KG1 (cell line): ENCODE measurements at regions not wholly inside any gene's neighbourhood (a gene's known extent, or its start where the extent isn't known, plus 50 kb on each side); places are given as distances from the start of the nearest gene placed in this dataset.
"Not testable (repeated sequence)": the region's sequence is repeated elsewhere in the genome, so short reads cannot be mapped to it uniquely, and the experiment has no call there.

Source experiments
- DNase-seq: peaks from one replicate; lab custom pipeline; 2025; lab: John Stamatoyannopoulos, UW

DNA sequence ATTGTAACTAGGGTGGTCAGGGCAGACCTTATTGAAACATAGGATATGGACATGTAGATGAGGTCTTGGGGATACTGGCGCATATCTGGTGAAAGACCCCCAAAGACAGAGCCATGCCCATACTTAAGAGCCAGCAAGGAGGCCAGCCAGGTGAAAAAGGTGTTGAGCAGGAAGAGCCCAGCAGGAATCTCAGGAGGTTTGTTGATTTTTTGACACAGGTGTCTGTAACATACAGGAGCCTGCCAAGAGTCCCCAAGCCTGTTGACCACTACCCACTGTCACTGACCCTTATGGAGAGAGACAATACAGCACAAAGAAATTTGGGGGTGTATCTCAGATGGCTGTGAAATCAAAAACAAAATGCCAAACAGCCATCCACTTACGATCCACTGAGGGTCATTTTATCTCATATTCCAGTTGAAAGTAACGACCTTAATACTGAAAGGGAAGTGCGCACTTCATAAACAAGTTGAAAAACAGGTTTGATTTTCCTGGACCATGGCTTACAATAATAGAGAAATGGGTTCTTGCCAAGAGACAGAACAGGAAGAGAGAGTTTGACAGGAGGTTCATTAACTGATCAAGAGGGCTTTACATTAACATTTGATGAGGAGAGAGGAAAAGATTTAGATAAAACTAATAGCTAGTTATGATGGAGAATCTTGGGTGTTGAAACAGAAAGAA is 163.6 kb downstream of the GLUL start:
- no peak for DNase-seq

DNA sequence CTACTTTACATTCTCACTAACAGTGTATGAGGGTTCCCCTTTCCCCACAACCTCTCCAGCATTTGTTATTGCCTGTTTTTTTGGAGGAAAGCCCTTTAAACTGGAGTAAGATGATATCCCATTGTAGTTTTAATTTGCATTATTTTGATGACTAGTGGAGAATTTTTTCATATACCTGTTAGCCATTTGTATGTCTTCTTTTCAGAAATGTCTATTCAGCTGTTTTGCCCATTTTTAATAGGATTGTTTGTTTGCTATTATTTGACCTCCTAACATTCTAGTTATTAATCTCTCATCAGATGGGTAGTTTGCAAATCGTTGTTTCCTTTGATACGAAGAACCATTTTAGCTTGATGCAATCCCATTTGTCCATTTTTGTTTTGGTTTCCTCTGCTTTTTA is 165.0 kb downstream of the GLUL start:
- DNase-seq: no peak

DNA sequence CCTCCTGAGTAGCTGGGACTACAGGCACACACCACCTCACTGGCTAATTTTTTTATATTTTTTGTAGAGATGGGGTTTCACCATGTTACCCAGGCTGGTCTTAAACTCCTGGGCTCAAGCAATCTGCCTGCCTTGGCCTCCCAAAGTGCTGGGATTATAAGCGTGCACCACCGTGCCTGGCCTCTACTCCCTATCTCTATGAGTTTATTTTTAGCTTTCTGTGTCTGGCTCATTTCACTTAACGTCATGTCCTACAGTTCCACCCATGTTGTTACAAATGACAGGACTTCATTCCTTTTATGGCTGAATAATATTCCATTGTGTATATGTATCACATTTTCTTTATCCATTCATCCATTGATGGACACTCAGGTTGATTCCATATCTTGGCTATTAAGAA is 164.2 kb upstream of the ZNF648 start:
- DNase-seq: not testable (repeated sequence)

DNA sequence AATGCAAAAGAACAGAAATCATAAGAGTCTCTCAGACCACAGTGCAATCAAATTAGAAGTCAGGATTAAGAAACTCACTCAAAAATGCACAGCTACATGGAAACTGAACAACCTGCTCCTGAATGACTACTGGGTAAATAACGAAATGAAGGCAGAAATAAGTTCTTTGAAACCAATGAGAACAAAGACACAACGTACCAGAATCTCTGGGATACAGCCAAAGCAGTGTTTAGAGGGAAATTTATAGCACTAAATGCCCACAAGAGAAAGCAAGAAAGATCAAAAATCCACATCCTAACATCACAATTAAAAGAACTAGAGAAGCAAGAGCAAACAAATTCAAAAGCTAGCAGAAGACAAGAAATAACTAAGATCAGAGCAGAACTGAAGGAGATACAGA is 160.5 kb upstream of the ZNF648 start:
- DNase-seq: not testable (repeated sequence)

DNA sequence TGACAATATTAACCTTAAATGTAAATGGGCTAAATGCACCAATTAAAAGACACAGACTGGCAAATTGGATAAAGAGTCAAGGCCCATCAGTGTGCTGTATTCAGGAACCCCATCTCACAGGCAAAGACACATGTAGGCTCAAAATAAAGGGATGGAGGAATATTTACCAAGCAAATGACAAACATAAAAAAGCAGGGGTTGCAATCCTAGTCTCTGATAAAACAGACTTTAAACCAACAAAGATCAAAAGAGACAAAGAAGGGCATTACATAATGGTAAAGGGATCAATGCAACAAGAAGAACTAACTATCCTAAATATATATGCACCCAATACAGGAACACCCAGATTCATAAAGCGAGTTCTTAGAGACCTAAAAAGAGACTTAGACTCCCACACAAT is 159.9 kb upstream of the ZNF648 start:
- not testable (repeated sequence) for DNase-seq

DNA sequence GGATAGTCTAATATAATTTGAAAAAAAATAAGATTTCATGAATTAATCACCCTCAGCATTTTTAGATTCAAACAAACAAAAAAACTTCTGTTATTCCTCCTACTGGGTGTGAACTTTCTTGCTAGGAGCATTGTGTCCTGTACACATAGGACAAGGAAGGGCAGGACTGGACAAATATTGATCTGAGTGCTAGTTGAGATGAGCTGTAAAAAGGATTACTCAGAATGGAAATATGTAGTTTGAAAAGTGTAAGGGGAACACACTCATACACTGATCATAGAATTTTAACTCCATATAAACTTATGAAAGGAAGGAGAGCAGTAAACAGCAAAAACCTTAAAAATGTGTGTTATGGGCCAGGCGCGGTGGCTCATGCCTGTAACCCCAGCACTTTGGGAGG is 156.5 kb upstream of the ZNF648 start:
- no peak for DNase-seq

DNA sequence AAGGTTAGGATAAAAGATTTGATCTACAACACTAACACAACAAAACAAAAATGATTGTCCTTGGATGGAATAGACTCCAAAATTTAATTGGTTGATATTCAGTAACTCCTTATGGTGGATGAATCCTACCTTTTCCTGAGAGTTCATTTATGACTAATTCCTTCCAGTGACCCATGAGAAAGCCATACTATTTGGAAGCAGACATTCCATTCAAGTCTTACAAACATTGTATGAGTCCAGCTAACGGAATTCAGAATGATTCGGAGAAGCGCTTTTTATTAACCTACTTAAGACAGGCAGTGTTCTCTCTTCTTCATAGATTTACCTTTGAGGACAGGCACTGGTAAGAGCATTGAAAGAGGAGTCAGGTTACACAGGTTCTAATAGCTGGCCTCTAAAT is 155.6 kb upstream of the ZNF648 start:
- no peak for DNase-seq

DNA sequence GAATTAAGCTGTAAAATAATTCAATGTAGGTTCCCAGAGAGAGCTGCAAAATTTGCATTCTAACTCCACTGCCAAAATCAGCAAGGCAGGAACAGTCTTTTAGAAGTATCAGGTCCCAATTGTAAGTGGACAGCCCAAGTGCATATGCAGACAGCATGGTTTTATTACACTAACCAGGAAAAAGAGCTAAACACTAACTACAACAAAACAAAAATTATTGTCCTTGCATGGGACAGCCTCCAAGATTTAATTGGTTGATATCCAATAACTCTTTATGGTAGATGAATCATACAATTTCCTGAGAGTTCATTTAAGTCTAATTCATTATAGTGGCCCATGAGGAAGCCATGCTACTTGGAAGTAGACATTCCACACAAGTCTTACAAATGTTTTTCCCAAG is 154.3 kb upstream of the ZNF648 start:
- no peak for DNase-seq

DNA sequence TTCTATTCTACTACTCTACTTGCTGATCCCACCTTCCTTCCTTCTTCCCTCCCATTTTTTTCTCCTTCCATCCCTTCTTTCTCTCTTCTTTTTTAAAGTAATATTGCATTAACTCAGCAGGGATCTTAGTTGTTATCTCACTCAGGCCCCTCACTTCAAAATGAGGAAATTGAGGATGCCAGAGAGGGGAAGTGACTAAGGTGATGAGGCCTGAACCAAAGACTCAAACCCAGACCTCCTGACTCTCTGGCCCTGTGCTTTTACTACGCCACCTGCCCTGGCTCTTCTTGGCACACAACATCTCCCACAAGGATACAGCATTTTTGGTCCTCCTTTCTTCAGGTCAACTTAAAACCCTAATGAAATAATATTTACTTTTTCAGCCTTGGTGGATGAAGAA is 151.7 kb upstream of the ZNF648 start:
- no peak for DNase-seq

DNA sequence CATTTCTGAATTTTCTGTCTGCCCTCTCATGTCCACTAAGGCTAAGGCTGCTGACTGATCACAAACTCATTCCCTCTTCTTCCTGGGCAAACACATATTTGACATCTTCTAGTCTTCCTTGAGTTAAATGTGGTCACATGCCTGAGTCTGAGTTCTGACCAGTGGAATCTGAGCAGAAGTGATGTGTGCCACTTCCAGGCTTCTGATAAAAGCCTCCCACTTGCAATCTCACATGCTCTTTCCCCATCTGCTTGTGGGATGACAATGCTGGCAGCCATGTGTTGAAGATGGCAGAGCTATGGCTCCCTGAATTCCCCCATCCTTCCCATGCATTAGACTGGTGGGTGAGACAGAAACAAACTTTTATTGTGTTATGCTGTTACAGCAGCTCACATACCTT is 149.9 kb upstream of the ZNF648 start:
- DNase-seq: no peak

DNA sequence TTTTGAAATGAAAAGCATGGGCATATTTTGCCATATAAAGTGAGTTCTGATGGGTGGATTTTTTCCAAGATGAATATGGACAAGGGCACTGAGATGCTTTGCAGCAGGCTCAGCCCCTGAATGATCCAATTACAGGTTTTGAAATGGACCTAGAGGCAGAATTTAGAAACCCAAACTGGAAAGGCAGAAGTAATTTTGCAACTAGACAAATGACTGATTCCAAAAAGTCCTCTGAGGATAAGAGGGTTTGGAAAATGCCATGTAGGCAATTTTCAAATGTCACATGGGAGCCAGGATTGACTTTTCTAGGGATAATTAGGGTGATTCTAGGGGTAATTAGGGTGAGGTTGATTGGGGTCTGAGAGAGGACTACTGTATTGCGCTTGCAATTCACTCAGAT is 148.9 kb upstream of the ZNF648 start:
- DNase-seq: no peak

DNA sequence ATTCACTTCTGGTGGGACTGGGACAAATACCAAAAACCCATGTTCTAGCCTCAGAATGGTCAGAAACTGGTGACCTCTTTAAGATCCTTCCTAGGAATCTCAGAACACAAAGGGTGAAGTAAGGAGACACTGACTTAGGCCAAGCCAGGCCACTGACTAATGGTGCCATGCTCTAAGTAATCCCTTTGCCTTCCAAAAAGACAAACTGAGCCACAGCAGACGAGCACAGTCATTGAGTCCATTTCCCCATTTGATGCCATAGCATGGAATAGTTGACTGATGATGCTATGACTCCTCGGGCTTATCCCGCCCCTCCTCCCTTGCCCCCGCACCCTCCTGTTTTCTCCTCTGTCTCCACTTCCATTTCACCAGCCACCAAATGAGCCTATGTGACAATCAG is 145.8 kb upstream of the ZNF648 start:
- no peak for DNase-seq

DNA sequence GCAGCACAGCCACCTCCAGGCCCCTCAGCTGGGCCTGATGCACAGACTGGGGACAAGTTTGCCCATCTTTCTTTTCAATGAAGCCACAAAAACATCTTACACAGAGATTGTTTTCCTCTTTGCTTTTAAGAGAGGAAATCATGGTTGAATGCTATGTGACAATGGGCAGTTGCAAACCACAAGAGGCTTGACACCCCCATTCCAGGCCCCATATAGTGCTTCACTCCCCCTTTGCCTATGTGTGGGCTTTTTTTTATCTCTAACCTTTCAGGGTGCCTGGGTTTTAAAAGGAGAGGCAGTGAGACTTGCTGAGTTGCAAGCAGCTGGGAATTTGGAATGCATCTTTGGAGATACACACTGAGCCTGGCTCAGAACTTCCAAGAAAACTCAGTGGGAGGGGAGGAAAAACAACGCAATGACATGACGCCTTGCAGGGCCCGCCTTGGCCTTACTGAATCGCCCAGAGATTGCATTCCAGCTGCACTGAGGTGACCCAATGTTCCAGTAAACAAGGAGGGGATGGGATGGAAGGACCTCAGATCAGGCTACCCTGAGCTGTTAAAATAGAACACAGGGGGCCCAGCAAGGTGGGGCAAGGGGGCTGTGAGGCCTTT is 145.2 kb upstream of the ZNF648 start:
- DNase-seq: no peak

DNA sequence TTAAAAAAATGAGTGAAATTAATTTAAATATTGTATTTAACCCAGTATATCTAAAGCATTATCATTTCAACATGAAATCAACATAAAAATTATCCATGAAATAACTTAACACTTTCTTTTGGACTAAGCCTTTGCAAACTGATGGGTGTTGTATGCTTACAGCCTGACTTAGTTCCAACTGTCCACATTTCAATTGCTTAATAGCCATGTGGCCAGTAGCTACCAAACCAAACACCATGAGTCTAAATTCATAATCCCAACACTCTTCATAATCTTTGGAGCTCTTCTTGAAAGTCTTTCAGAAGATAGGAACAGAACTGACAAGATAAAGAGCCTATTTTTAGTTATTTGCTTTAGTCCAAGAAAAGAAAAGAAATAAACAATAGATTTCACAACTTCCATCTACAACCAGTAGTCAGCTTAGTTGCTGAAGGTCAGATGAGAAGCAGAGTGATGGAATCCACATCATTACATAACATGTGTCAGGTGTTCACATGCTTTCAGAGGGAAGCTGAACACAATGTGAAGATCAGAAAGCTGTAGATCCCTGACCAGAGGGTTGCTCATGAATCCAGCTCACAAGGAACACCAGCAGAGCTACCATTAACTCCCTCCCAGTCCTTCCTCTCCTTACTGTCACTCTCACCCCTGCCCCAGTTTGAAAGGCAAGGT is 144.0 kb upstream of the ZNF648 start:
- DNase-seq: no peak

DNA sequence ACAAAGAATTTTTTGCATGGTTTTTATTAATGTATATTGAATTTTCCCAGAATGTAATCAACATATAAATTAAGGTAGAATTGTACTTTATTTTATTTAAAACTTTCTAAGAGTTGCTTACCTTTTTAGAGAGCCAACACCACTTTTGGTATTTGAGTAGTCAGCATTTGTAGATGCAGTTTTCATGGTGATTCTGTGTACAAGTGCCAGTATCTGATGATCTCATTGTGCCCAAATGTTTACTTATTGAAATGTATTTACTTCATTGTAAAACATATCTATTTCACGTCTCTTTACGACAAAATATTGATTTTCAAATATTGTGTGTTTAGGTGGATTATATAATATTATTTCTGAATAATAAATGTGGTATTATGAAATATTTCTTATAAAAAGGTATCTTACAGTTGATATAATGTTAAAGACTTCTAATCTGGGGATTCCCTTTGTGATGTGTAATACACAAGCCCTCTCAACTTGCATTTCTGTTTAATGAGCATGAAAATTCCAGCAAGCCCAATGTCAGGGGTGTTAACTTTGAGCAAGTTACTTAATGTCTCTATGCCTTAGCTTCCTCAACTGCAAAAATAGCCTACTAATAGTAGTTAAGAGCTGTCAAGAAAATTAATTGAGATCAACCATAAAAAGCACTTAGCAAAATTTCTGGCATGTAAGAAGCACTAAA is 141.8 kb upstream of the ZNF648 start:
- DNase-seq: no peak

DNA sequence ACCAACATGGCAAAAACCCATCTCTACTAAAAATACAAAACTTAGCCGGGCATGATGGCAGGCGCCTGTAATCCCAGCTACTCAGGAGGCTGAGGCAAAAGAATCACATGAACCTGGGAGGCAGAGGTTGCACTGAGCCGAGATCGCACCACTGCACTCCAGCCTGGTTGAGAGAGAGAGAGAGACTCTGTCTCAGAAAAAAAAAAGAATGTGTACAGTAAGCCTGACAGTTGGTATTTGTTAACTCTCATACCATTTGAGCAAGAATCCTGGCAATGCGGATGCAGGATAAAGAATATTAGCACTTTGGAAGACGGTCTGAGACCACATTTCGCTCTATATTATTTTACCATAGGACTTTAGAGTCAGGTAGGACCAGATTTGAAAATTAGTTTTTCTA is 140.0 kb upstream of the ZNF648 start:
- DNase-seq: not testable (repeated sequence)

DNA sequence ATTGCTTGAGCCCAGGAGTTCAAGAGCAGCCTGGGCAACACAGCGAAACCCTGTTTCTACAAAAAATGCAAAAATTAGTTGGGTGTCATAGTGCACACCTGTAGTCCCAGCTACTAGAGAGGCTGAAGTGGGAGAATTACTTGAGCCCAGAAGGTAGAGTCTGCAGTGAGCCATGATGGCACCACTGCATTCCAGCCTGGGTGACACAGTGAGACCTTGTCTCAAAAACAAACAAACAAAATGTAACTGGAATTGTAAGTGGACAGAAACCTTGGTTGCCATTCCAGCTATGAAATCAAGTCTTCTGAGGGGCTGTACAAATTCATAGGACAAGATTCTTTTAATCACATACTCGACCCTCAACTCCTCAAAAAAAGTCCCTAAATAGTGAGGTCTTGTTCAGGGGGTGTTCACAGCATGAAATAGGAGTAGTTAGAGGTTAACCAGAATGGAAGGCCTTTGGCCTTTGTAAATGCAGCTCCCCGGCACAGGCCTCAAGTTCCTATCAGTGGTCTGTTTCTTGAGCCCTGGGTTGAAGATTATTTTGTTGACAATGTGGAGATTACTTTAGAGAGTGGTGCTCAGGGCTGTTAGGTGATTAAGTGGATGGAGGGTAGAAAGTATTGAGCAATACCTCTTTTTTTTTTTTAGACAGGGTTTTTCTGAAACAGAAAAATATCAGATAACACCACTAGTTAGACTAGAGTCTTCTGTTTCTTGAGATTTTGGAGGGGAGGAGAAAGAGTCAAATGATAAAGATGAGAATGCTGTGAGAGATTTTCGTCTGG is 138.7 kb upstream of the ZNF648 start:
- DNase-seq: no peak

DNA sequence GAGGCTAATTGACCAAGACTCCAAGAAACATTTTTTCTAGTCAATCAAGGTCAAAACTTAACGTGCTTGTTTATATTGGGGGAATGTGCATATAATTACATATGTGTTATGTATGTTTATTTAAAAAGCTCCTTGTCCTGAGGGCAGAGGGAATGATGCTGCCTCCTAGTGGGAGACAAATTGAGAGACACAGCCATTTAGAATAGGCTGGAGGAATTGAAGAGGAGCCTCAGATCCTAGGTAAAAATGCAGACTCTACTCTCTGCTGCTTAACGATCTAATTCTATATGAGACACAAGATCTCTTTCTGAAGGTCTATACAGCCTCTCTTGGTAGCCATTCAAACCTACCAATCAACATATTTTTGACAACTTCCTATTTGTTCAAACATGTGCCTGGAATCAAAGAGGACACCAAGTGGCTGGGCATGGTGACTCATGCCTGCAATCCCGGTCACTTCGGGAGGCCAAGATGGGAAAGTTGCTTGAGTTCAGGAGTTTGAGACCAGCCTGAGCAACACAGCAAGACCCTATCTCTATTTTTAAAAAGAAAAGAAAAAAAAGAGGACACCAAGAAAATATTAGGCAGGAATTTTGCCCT is 136.6 kb upstream of the ZNF648 start:
- no peak for DNase-seq

DNA sequence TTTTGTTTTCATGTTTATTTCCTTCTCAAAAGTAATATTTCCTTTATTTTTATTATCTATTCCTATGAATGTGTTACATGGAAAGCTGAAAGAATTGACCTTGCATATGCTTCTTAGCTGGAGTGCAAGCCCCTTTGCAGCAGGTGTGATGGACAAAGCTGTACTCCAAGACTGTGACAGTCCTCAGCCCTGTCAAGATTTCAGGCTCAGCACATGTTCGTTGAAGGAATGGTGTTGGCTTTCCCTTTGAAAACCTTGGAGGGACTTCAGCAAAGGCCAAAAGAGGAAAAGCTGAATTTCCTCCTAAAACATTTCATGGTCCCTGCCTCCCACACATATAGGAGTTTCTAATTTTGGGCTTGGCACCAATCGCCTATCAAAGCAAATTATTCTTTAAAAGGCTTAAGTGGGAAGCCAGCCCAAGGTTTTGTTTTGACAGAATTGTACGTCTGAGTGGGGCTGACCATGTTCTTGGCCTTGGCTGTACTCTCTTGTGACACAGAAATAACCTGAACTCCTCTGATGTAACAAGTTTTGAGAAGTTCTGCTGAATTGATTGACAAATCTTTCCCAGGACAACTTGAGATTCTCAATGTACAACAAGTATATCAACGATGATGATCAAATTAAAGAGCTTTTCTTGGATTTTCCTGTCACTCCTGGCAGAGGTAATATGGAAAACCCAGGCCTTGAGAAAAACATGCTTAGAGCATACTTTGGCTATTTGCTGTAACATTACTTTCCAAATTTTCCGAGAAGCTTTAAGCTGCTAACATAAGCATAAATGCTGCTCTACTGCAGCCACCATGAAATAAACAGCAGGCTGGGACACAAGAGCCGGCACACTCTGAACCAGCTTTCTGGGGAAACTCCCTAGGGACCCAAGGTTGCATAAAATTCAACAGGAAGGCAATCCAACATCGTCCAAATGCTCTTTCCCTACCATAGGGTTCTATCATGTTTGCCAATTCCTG is 135.7 kb upstream of the ZNF648 start:
- no peak for DNase-seq

DNA sequence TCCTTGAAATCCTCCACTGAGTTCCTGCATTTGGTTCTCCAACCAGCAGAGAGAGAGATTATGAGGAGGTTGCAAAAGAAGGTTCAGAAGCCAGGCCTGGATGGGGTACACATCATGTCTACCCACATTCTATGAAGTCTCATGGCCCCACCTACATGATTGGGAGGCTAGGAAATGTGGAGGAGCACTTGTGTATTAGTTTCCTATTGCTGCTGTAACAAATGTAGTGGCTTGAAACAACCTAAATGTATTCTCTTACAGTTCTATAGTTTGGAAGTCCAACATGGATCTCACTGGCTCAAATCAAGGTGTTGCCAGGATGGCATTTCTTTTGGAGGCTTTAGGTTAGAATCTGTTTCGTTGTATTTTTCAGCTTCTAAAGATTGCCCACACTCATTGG is 134.2 kb upstream of the ZNF648 start:
- no peak for DNase-seq
